ENCODE measurements at regions not wholly inside any gene's neighbourhood (a gene's known extent, or its start where the extent isn't known, plus 50 kb on each side); places are given as distances from the start of the nearest gene placed in this dataset.

- no peak overlapping the region for H3K4me3 ChIP-seq
- H3K36me3 Mint-ChIP-seq (ENCODE audit: low read depth), result no peaks in the 10 kb centered on the region
- no peaks in the 10 kb centered on the region for H3F3A ChIP-seq (replicated peaks; ENCODE audit: low read depth)
- no peaks in the 10 kb centered on the region for H3K4me1 Mint-ChIP-seq
- DNase-seq (ENCODE audit: low spot score) (no peak), ATAC-seq (no peak)
- H3K27ac Mint-ChIP-seq, result no peak overlapping the region
- no peak overlapping the region for H3K4me2 ChIP-seq
- no peaks in the 10 kb centered on the region for H3K9me3 Mint-ChIP-seq
- no peak for TF ChIP-seq NANOG (IDR thresholded peaks at IDR 0.05; ENCODE audit: borderline replicate concordance)
- no peak for TF ChIP-seq STAT1 (IDR thresholded peaks at IDR 0.05; ENCODE audit: unreplicated experiment)
- no peak for TF ChIP-seq ZNF114 (CRISPR knock-in tag; IDR thresholded peaks at IDR 0.05)
- TF ChIP-seq REST (IDR thresholded peaks at IDR 0.05; ENCODE audit: unreplicated experiment), result no peak
- no peak for TF ChIP-seq EZH2 (IDR thresholded peaks at IDR 0.05; ENCODE audit: low read depth, unreplicated experiment)
- no peak for TF ChIP-seq EZH2phosphoT487 (IDR thresholded peaks at IDR 0.05; ENCODE audit: unreplicated experiment)
- no peak for TF ChIP-seq POLR2AphosphoS5 (IDR thresholded peaks at IDR 0.05; ENCODE audit: low read depth)
- TF ChIP-seq ZNF331 (CRISPR knock-in tag; IDR thresholded peaks at IDR 0.05; ENCODE audit: low read depth), result no peak
- no peak for TF ChIP-seq ETS1 (IDR thresholded peaks at IDR 0.05)
- TF ChIP-seq ZNF462 (CRISPR knock-in tag; IDR thresholded peaks at IDR 0.05), result no peak
- TF ChIP-seq CREB1 (CRISPR knock-in tag; IDR thresholded peaks at IDR 0.05; ENCODE audit: low read depth), result no peak
- no peak overlapping the region for H3K27ac ChIP-seq (ENCODE audit: low read depth)
- H3K79me2 ChIP-seq (replicated peaks; ENCODE audit: insufficient read depth), result no peaks in the 10 kb centered on the region
- no peaks in the 10 kb centered on the region for H4K20me1 ChIP-seq (replicated peaks; ENCODE audit: insufficient read depth)
- no peak overlapping the region for H3K4me3 Mint-ChIP-seq
- H2AFZ ChIP-seq, result no peak overlapping the region; the same call in 1 of the 2 replicates
- no peaks in the 10 kb centered on the region for H3K27me3 ChIP-seq (ENCODE audit: insufficient read depth)
- H3K27me3 Mint-ChIP-seq (ENCODE audit: insufficient read depth, low read depth, poor library complexity), result peaks cover 2% of the 10 kb centered on the region
- no peaks in the 10 kb centered on the region for H3K9me2 ChIP-seq (ENCODE audit: insufficient read depth)
- H3K4me1 ChIP-seq (ENCODE audit: insufficient read depth), result no peaks in the 10 kb centered on the region
- no peaks in the 10 kb centered on the region for H3K36me3 ChIP-seq (ENCODE audit: insufficient read depth)
Observed at GRCh38 chrX:8921615-8922014, 112.3 kb downstream of the FAM9B start.
